Activated gamma-delta T cell treated with Interleukin-2 at 50 U/mL for 16 hours (primary cell): ENCODE measurements at regions not wholly inside any gene's neighbourhood (a gene's known extent, or its start where the extent isn't known, plus 50 kb on each side); places are given as distances from the start of the nearest gene placed in this dataset.
"Not testable (repeated sequence)": the region's sequence is repeated elsewhere in the genome, so short reads cannot be mapped to it uniquely, and the experiment has no call there.

ENCODE experiments used
- DNase-seq: peaks from one replicate; pipeline ENCODE4 v3.0.0-alpha.2; 2020

- no peak for DNase-seq
These were observed 1103.7 kb upstream of the CELF2 start for GRCh38 chr10:9913876-9914514.

- no peak for DNase-seq
These were observed 1096.1 kb upstream of the CELF2 start for GRCh38 chr10:9921544-9921943.

- no peak for DNase-seq
These were observed 1095.4 kb upstream of the CELF2 start for GRCh38 chr10:9922126-9922870.

- DNase-seq = no peak
These were observed 1091.7 kb upstream of the CELF2 start for GRCh38 chr10:9926003-9926402.

- DNase-seq = no peak
These were observed 1090.8 kb upstream of the CELF2 start for GRCh38 chr10:9926881-9927280.

- no peak for DNase-seq
These were observed 1078.0 kb upstream of the CELF2 start for GRCh38 chr10:9939716-9940115.

- no peak for DNase-seq
These were observed 1073.0 kb upstream of the CELF2 start for GRCh38 chr10:9944690-9945089.

- DNase-seq = no peak
These were observed 1067.6 kb upstream of the CELF2 start for GRCh38 chr10:9950070-9950469.

- no peak for DNase-seq
These were observed 1066.0 kb upstream of the CELF2 start for GRCh38 chr10:9951481-9952257.

- no peak for DNase-seq
These were observed 1060.3 kb upstream of the CELF2 start for GRCh38 chr10:9957351-9957750.

- DNase-seq = not testable (repeated sequence)
These were observed 1059.8 kb upstream of the CELF2 start for GRCh38 chr10:9957876-9958275.

GRCh38 chr10:9965341-9965740, 1052.3 kb upstream of the CELF2 start:
- no peak for DNase-seq

GRCh38 chr10:9986786-9987185, 1030.9 kb upstream of the CELF2 start:
- DNase-seq = no peak

- DNase-seq = no peak
These were observed 1030.5 kb upstream of the CELF2 start for GRCh38 chr10:9987197-9987596.

- DNase-seq = no peak
These were observed 1025.0 kb upstream of the CELF2 start for GRCh38 chr10:9992661-9993060.

- no peak for DNase-seq
These were observed 1023.5 kb upstream of the CELF2 start for GRCh38 chr10:9994131-9994530.

GRCh38 chr10:9999627-10000026, 1018.0 kb upstream of the CELF2 start:
- no peak for DNase-seq

- no peak for DNase-seq
These were observed 1009.7 kb upstream of the CELF2 start for GRCh38 chr10:10007957-10008356.

- DNase-seq = no peak
These were observed 1007.3 kb upstream of the CELF2 start for GRCh38 chr10:10010397-10010796.

- DNase-seq = no peak
These were observed 1002.8 kb upstream of the CELF2 start for GRCh38 chr10:10014846-10015245.

- DNase-seq = no peak
These were observed 1000.0 kb upstream of the CELF2 start for GRCh38 chr10:10017716-10018115.

GRCh38 chr10:10020945-10021344, 996.7 kb upstream of the CELF2 start:
- no peak for DNase-seq

GRCh38 chr10:10032991-10033390, 984.7 kb upstream of the CELF2 start:
- DNase-seq = no peak

- no peak for DNase-seq
These were observed 979.3 kb upstream of the CELF2 start for GRCh38 chr10:10038348-10038747.
